HG03175 (cell line): ENCODE measurements at regions not wholly inside any gene's neighbourhood (a gene's known extent, or its start where the extent isn't known, plus 50 kb on each side); places are given as distances from the start of the nearest gene placed in this dataset.
"Not testable (repeated sequence)": the region's sequence is repeated elsewhere in the genome, so short reads cannot be mapped to it uniquely, and the experiment has no call there.

Experiments
- ATAC-seq: cut with Tn5 transposase; IDR thresholded peaks from one replicate; pipeline ENCODE4 v1.9.1; 2021; ENCODE audit warnings: mild to moderate bottlenecking, moderate library complexity; ENCODE audit not compliant: unreplicated experiment

GRCh38 chr6:100322886-100323285 is 141.8 kb downstream of the SIM1 start:
- ATAC-seq, result no peak

- ATAC-seq, result no peak
Measured at GRCh38 chr6:100320686-100321085, 144.0 kb downstream of the SIM1 start.

- no peak for ATAC-seq
Measured at GRCh38 chr6:100317031-100317430, 147.7 kb downstream of the SIM1 start.

- ATAC-seq, result no peak
Measured at GRCh38 chr6:100314186-100314585, 150.5 kb downstream of the SIM1 start.

- ATAC-seq, result no peak
Measured at GRCh38 chr6:100311707-100312251, 152.9 kb downstream of the SIM1 start.

GRCh38 chr6:100309174-100309573 is 155.5 kb downstream of the SIM1 start:
- ATAC-seq, result no peak

- ATAC-seq, result no peak
Measured at GRCh38 chr6:100307561-100307960, 157.2 kb downstream of the SIM1 start.

- no peak for ATAC-seq
Measured at GRCh38 chr6:100305209-100305869, 159.4 kb downstream of the SIM1 start.

- ATAC-seq, result no peak
Measured at GRCh38 chr6:100304575-100304974, 160.1 kb downstream of the SIM1 start.

- ATAC-seq, result no peak
Measured at GRCh38 chr6:100301731-100302130, 163.0 kb downstream of the SIM1 start.

- no peak for ATAC-seq
Measured at GRCh38 chr6:100300221-100300736, 164.4 kb downstream of the SIM1 start.

GRCh38 chr6:100296810-100297544 is 167.7 kb downstream of the SIM1 start:
- no peak for ATAC-seq

- not testable (repeated sequence) for ATAC-seq
Measured at GRCh38 chr6:100295172-100295571, 169.5 kb downstream of the SIM1 start.

- ATAC-seq, result no peak
Measured at GRCh38 chr6:100289285-100289684, 175.4 kb downstream of the SIM1 start.

- no peak for ATAC-seq
Measured at GRCh38 chr6:100288311-100288710, 176.4 kb downstream of the SIM1 start.

GRCh38 chr6:100283285-100283684 is 181.4 kb downstream of the SIM1 start:
- no peak for ATAC-seq

- ATAC-seq, result no peak
Measured at GRCh38 chr6:100281471-100281901, 183.2 kb downstream of the SIM1 start.

- ATAC-seq, result no peak
Measured at GRCh38 chr6:100276311-100277057, 188.2 kb downstream of the SIM1 start.

- no peak for ATAC-seq
Measured at GRCh38 chr6:100274147-100274546, 190.6 kb downstream of the SIM1 start.

- ATAC-seq, result no peak
Measured at GRCh38 chr6:100271625-100272024, 193.1 kb downstream of the SIM1 start.

GRCh38 chr6:100271202-100271601 is 193.5 kb downstream of the SIM1 start:
- no peak for ATAC-seq
